Adipocyte (in vitro differentiated cells): ENCODE measurements at regions not wholly inside any gene's neighbourhood (a gene's known extent, or its start where the extent isn't known, plus 50 kb on each side); places are given as distances from the start of the nearest gene placed in this dataset.

Source experiments
- DNase-seq: peaks from one replicate; pipeline ENCODE4 v3.0.0-alpha.2; 2015; ENCODE audit warnings: low read depth
- H3K27me3 ChIP-seq: replicated peaks from 2 replicates; pipeline ENCODE4 v1.7.0; 2013; ENCODE audit warnings: mild to moderate bottlenecking, low read length, moderate library complexity; ENCODE audit not compliant: control insufficient read depth, insufficient read depth
- H3K36me3 ChIP-seq: 2 replicates; pipeline ENCODE4 v1.7.0; 2013; ENCODE audit warnings: low read length, mild to moderate bottlenecking, moderate library complexity; ENCODE audit not compliant: control insufficient read depth, insufficient read depth, severe bottlenecking
- H3K4me1 ChIP-seq: 2 replicates; pipeline ENCODE4 v1.7.0; 2013; ENCODE audit warnings: mild to moderate bottlenecking, low read length, moderate library complexity; ENCODE audit not compliant: control insufficient read depth, insufficient read depth
- H3K4me3 ChIP-seq: 2 replicates; pipeline ENCODE4 v1.7.0; 2013; ENCODE audit warnings: mild to moderate bottlenecking, low read length, moderate library complexity
- H3K9ac ChIP-seq: 2 replicates; pipeline ENCODE4 v1.7.0; 2013; ENCODE audit warnings: mild to moderate bottlenecking, low read length, moderate library complexity
- H3K9me3 ChIP-seq: 2 replicates; pipeline ENCODE4 v1.7.0; 2013; ENCODE audit warnings: mild to moderate bottlenecking, low read length, moderate library complexity; ENCODE audit not compliant: control insufficient read depth

DNA sequence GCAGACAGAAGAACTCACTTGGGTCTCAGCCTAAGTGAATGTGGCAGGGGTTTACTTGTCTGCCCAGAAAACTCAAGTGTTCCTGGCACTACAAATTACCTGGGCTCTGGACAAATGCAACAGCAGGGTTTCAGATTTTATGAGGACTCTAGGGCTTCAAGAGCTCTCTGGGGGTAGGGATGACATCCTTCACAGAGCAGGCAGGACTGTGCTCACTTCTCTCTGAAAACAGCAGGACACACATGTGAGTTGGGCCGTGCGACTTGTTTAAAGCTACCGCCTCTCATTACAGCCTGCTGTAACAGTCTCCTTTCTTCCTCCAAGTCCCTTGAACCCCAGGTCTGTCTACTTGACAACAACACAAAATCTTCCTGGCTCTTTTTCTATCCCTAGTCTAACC is 212.6 kb downstream of the EN1 start:
- Histone ChIP-seq H3K9ac (no peak overlapping the region), H3K9me3 (no peaks in the 10 kb centered on the region), H3K36me3 (no peaks in the 10 kb centered on the region), H3K27me3 (peaks cover 29% of the 10 kb centered on the region), H3K4me3 (no peak overlapping the region), H3K4me1 (no peaks in the 10 kb centered on the region)
- no peak for DNase-seq

GRCh38 chr2:118633371-118634018 is 214.0 kb downstream of the EN1 start:
- no peaks in the 10 kb centered on the region for H3K9me3 ChIP-seq
- H3K4me1 ChIP-seq: no peaks in the 10 kb centered on the region
- H3K9ac ChIP-seq: no peak overlapping the region
- peaks cover 29% of the 10 kb centered on the region for H3K27me3 ChIP-seq
- no peak for DNase-seq
- H3K4me3 ChIP-seq: no peak overlapping the region
- H3K36me3 ChIP-seq: no peaks in the 10 kb centered on the region

- Histone ChIP-seq H3K36me3 (no peaks in the 10 kb centered on the region), H3K4me1 (no peaks in the 10 kb centered on the region), H3K4me3 (no peak overlapping the region), H3K9ac (no peak overlapping the region), H3K9me3 (no peaks in the 10 kb centered on the region), H3K27me3 (peaks cover 29% of the 10 kb centered on the region)
- DNase-seq: no peak
Observed at GRCh38 chr2:118632921-118633320, 214.5 kb downstream of the EN1 start.

DNA sequence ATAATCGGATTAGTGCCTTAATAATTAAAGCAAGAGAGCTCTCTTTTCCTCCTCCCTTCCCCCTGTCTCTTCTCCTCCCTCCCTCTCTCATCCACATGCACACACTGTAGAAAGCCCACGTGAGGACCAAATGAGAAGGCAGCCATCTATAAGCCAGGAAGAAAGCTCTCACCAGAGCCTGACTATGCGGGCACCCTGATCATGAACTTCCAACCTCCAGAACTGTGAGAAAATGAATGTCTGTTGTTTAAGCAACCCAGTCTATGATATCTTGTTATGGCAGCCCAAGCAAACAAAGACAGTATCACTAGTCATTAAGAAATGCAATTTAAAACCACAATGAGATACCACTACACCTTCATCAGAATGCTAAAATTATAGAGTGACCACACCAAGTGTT is 220.3 kb downstream of the EN1 start:
- H3K9ac ChIP-seq: no peak overlapping the region
- H3K36me3 ChIP-seq: no peaks in the 10 kb centered on the region
- no peaks in the 10 kb centered on the region for H3K9me3 ChIP-seq
- H3K4me3 ChIP-seq: no peak overlapping the region
- DNase-seq: no peak
- peaks cover 6% of the 10 kb centered on the region for H3K27me3 ChIP-seq
- H3K4me1 ChIP-seq: no peaks in the 10 kb centered on the region

DNA sequence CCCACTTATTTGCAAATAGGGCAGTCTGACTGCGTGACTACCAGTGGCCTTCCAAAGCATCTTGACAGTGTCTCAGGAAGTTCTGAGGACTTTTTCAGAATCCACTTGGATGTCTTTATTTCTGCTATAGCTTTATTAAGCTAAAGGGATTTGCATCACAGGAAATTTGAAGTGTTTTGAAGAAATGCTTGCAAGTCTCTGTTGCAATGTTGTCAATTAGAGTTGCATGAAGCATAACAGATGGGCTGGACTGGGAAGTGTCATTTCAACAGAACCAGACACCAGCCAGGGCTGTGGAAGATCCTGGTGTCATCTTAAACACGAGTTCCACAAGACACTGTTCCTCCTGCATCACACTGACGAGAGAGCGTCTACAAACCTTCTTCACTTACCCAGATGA is 224.5 kb downstream of the EN1 start:
- H3K9ac ChIP-seq: no peak overlapping the region
- no peaks in the 10 kb centered on the region for H3K9me3 ChIP-seq
- DNase-seq: peak; percentile 25
- H3K4me3 ChIP-seq: no peak overlapping the region
- H3K27me3 ChIP-seq: peaks cover 4% of the 10 kb centered on the region
- no peaks in the 10 kb centered on the region for H3K4me1 ChIP-seq
- H3K36me3 ChIP-seq: no peaks in the 10 kb centered on the region

- no peak for DNase-seq
- Histone ChIP-seq H3K4me3 (no peak overlapping the region), H3K9ac (no peak overlapping the region), H3K9me3 (no peaks in the 10 kb centered on the region), H3K4me1 (no peaks in the 10 kb centered on the region), H3K27me3 (peaks cover 7% of the 10 kb centered on the region), H3K36me3 (no peaks in the 10 kb centered on the region)
Observed at GRCh38 chr2:118622108-118622507, 225.3 kb downstream of the EN1 start.

- DNase-seq: no peak
- no peak overlapping the region for H3K4me3 ChIP-seq
- H3K9me3 ChIP-seq: no peaks in the 10 kb centered on the region
- peaks cover 18% of the 10 kb centered on the region for H3K27me3 ChIP-seq
- H3K9ac ChIP-seq: no peak overlapping the region
- no peaks in the 10 kb centered on the region for H3K4me1 ChIP-seq
- no peaks in the 10 kb centered on the region for H3K36me3 ChIP-seq
Observed at GRCh38 chr2:118618279-118618678, 229.2 kb downstream of the EN1 start.

DNA sequence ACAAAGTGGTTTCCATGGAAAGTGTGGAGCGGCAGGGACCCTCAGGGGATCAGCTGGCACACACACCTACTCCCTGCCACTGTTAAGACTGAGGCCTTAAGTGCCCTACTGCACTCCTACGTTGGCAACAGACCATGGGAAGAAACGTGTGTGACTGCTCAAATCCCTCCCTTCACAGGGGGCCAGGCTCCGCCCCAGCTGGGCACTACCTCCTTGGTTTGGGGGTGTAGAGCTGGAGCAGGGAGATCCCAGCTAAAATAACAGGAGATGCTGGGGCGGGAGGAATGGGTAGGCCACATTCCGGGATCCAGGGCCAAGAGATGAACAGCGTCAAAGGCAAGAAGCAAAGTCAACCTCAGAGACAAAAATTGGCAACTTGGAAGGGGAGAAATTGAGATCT is 231.0 kb downstream of the EN1 start:
- Histone ChIP-seq H3K4me1 (no peaks in the 10 kb centered on the region), H3K9ac (no peak overlapping the region), H3K9me3 (no peaks in the 10 kb centered on the region), H3K4me3 (no peak overlapping the region), H3K27me3 (peaks cover 22% of the 10 kb centered on the region), H3K36me3 (no peaks in the 10 kb centered on the region)
- DNase-seq: no peak

- peak; percentile 38 for DNase-seq
- H3K4me3 ChIP-seq: no peak overlapping the region
- H3K4me1 ChIP-seq: no peaks in the 10 kb centered on the region
- H3K9me3 ChIP-seq: no peaks in the 10 kb centered on the region
- no peak overlapping the region for H3K9ac ChIP-seq
- H3K36me3 ChIP-seq: no peaks in the 10 kb centered on the region
- H3K27me3 ChIP-seq: peaks cover 19% of the 10 kb centered on the region
Observed at GRCh38 chr2:118614841-118615271, 232.6 kb downstream of the EN1 start.

- no peaks in the 10 kb centered on the region for H3K36me3 ChIP-seq
- peaks cover 18% of the 10 kb centered on the region for H3K27me3 ChIP-seq
- no peaks in the 10 kb centered on the region for H3K9me3 ChIP-seq
- H3K4me3 ChIP-seq: no peak overlapping the region
- DNase-seq: no peak
- H3K4me1 ChIP-seq: no peaks in the 10 kb centered on the region
- no peak overlapping the region for H3K9ac ChIP-seq
Observed at GRCh38 chr2:118613737-118614136, 233.7 kb downstream of the EN1 start.

DNA sequence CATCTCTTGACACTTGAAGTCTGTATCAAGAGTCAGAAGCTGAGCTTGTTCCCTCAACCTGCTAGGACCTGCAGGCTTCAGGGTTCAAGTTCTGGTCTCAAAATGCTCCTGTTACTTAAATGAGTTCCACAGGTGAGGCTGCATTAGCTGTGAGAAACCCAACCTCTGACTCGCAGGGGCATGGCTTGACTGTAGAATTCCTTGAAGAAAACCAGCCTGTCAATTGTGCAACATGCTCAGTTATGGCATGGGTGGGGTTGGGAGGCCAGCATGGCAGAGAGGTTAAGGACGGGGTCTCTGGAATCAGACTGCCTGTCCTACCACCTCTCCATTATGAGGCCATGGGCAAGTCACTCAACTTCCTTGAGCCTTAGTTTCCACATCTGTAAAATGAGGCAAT is 235.8 kb downstream of the EN1 start:
- H3K4me1 ChIP-seq: no peaks in the 10 kb centered on the region
- no peak overlapping the region for H3K9ac ChIP-seq
- no peaks in the 10 kb centered on the region for H3K9me3 ChIP-seq
- H3K4me3 ChIP-seq: no peak overlapping the region
- no peak for DNase-seq
- no peaks in the 10 kb centered on the region for H3K36me3 ChIP-seq
- peaks cover 15% of the 10 kb centered on the region for H3K27me3 ChIP-seq

DNA sequence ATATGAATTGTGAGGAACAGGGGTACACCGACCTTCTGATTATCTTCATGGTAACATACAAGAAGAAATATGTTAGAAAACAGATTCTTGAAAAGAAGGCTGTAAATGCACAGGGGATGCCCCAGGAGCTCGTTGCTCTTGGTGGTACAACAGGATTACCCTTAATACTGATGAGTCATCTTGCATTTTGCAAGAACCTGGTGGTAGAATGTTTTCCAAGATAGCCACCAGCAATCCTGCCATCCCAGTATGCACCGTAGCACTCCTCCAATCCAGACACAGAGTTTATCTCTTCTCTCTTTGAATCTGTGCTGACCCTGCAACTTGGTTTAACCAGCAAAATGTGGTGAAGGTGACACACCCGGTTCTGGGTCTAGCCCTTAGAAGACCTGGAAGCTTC is 238.3 kb downstream of the EN1 start:
- Histone ChIP-seq H3K4me1 (no peaks in the 10 kb centered on the region), H3K4me3 (no peak overlapping the region), H3K9me3 (no peaks in the 10 kb centered on the region), H3K9ac (no peak overlapping the region), H3K36me3 (no peaks in the 10 kb centered on the region), H3K27me3 (peaks cover 16% of the 10 kb centered on the region)
- no peak for DNase-seq
